Ascending aorta (tissue), 2 donors: ENCODE measurements at regions not wholly inside any gene's neighbourhood (a gene's known extent, or its start where the extent isn't known, plus 50 kb on each side); places are given as distances from the start of the nearest gene placed in this dataset.

Experiments used
- DNase-seq, 2 donors: peaks; one replicate each; pipeline ENCODE4 v3.0.0-alpha.2; 2019; ENCODE audit warnings: low spot score in 2 of 2
- H3K27ac ChIP-seq, 2 donors: fragments of 200-600 bp; sonication (generic); one replicate each; pipeline ENCODE4 v1.5.1; 2016 to 2017; ENCODE audit warnings: mild to moderate bottlenecking in 1 of 2
- H3K27me3 ChIP-seq: fragments of 200-600 bp; sonication (generic); one replicate; pipeline ENCODE4 v1.5.1; 2017
- H3K36me3 ChIP-seq, 2 donors: fragments of 200-600 bp; sonication (generic); one replicate each; pipeline ENCODE4 v1.5.1; 2016
- H3K4me1 ChIP-seq, 2 donors: fragments of 200-600 bp; sonication (generic); one replicate each; pipeline ENCODE4 v1.5.1; 2016 to 2017; ENCODE audit warnings: mild to moderate bottlenecking in 1 of 2
- H3K4me3 ChIP-seq, 2 donors: fragments of 200-600 bp; sonication (generic); one replicate each; pipeline ENCODE4 v1.5.1; 2016 to 2017; ENCODE audit warnings: mild to moderate bottlenecking in 1 of 2
- H3K9me3 ChIP-seq, 2 donors: fragments of 200-600 bp; sonication (generic); one replicate each; pipeline ENCODE4 v1.5.1; 2016
- CTCF ChIP-seq, 3 experiments: fragments of 200-600 bp in 2 of 3; fragments of 450-650 bp in 1 of 3; sonication (generic) in 2 of 3; IDR thresholded peaks; one replicate each; pipeline ENCODE4 v1.5.1; 2016 to 2019; ENCODE audit warnings: antibody characterized with exemption in 3 of 3, mild to moderate bottlenecking in 1 of 3, moderate library complexity in 1 of 3
- intact Hi-C: fragments of 100-400 bp; cut with DNase I; formaldehyde crosslinking; loops from one replicate; pipeline ENCODE4 v1.15.1; 2023

GRCh38 chr1:188188317-188188716 is 1359.6 kb downstream of the PLA2G4A start:
- Histone ChIP-seq H3K36me3 (no peaks in the 10 kb centered on the region), H3K9me3 (no peaks in the 10 kb centered on the region), H3K4me3 (no peak overlapping the region), H3K4me1 (no peaks in the 10 kb centered on the region), H3K27me3 (no peaks in the 10 kb centered on the region), H3K27ac (no peak overlapping the region)
- no peak for DNase-seq
- no peak for TF ChIP-seq CTCF (IDR thresholded peaks at IDR 0.05)
- intact Hi-C loops: no loop called here

GRCh38 chr1:188194916-188195315 is 1366.2 kb downstream of the PLA2G4A start:
- Histone ChIP-seq H3K4me1 (no peaks in the 10 kb centered on the region), H3K9me3 (no peaks in the 10 kb centered on the region)
- intact Hi-C loops: no loop called here

GRCh38 chr1:188218289-188218688 is 1389.5 kb downstream of the PLA2G4A start:
- no peak overlapping the region for H3K27ac ChIP-seq
- no peak for TF ChIP-seq CTCF (IDR thresholded peaks at IDR 0.05)
- no peaks in the 10 kb centered on the region for H3K27me3 ChIP-seq
- H3K4me3 ChIP-seq: no peak overlapping the region
- no peaks in the 10 kb centered on the region for H3K9me3 ChIP-seq
- H3K36me3 ChIP-seq: no peaks in the 10 kb centered on the region
- no peaks in the 10 kb centered on the region for H3K4me1 ChIP-seq
- DNase-seq: no peak
- intact Hi-C loops: no loop called here

More at GRCh38 chr1:188194916-188195315, 1366.2 kb downstream of the PLA2G4A start:
- no peak for TF ChIP-seq CTCF (IDR thresholded peaks at IDR 0.05)
- H3K4me3 ChIP-seq: no peak overlapping the region
- no peaks in the 10 kb centered on the region for H3K27me3 ChIP-seq
- no peak overlapping the region for H3K27ac ChIP-seq
- no peak for DNase-seq
- no peaks in the 10 kb centered on the region for H3K36me3 ChIP-seq

DNA sequence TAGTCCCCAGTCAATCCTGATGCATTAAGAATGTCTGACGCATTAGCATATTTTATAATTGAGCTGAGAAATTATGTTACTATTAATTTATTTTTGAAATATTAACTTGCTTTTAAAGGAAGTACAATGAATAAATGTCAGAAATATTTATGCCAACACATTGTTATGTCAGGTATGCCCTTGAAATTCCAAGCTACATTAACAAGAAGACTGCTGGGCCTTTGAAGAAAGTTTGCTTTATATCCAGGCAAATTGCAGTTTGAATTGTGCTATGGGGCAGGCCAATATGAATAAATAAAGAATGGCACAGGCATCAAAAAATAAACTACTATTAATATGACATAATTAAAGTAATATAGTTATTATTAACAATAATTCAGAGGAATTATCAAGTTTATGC is 1391.3 kb downstream of the PLA2G4A start:
- intact Hi-C loops: no loop called here
- Histone ChIP-seq H3K4me1 (no peaks in the 10 kb centered on the region), H3K27me3 (no peaks in the 10 kb centered on the region), H3K9me3 (no peaks in the 10 kb centered on the region), H3K27ac (no peak overlapping the region), H3K36me3 (no peaks in the 10 kb centered on the region), H3K4me3 (no peak overlapping the region)
- no peak for TF ChIP-seq CTCF (IDR thresholded peaks at IDR 0.05)
- no peak for DNase-seq

GRCh38 chr1:188224263-188224662 is 1395.5 kb downstream of the PLA2G4A start:
- no peak overlapping the region for H3K4me3 ChIP-seq
- no peaks in the 10 kb centered on the region for H3K4me1 ChIP-seq
- TF ChIP-seq CTCF (IDR thresholded peaks at IDR 0.05): no peak
- no peak overlapping the region for H3K27ac ChIP-seq
- no peaks in the 10 kb centered on the region for H3K9me3 ChIP-seq
- DNase-seq: no peak
- no peaks in the 10 kb centered on the region for H3K27me3 ChIP-seq
- H3K36me3 ChIP-seq: no peaks in the 10 kb centered on the region
- intact Hi-C loops: no loop called here

DNA sequence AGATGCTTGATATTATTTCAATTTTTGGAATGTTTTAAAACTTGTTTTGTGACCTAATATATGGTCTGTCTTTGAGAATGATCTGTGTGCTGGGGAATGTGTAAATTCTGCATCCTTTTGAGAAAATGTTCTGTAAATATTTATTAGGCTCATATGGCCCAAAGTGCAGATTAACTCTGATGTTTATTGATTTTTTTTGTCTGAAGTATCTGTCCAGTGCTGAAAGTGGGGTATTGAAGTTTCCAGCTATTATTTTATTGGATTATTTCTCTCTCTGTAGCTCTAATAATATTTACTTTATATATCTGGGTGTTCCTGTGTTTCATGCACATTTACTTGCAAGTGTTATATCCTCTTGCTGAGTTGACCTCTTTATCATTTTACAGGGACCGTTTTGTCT is 1397.2 kb downstream of the PLA2G4A start:
- Histone ChIP-seq H3K27me3 (no peaks in the 10 kb centered on the region), H3K9me3 (no peaks in the 10 kb centered on the region), H3K4me3 (no peak overlapping the region), H3K4me1 (no peaks in the 10 kb centered on the region), H3K27ac (no peak overlapping the region), H3K36me3 (no peaks in the 10 kb centered on the region)
- DNase-seq: no peak
- intact Hi-C loops: no loop called here
- no peak for TF ChIP-seq CTCF (IDR thresholded peaks at IDR 0.05)
